SH-SY5Y (cell line): ENCODE measurements at regions not wholly inside any gene's neighbourhood (a gene's known extent, or its start where the extent isn't known, plus 50 kb on each side); places are given as distances from the start of the nearest gene placed in this dataset.

Experiments used
- GATA2 ChIP-seq: IDR thresholded peaks from 2 replicates; pipeline ENCODE4 v1.6.1; 2011; ENCODE audit warnings: mild to moderate bottlenecking, low read depth, low read length
- GATA3 ChIP-seq: IDR thresholded peaks from 2 replicates; pipeline ENCODE4 v1.6.1; 2011; ENCODE audit warnings: low read depth, mild to moderate bottlenecking, low read length, moderate library complexity

- TF ChIP-seq GATA3 (no peak), GATA2 (no peak)
These were observed 403.3 kb upstream of the GHITM start for GRCh38 chr10:83736008-83736407.
